ENCODE measurements at regions not wholly inside any gene's neighbourhood (a gene's known extent, or its start where the extent isn't known, plus 50 kb on each side); places are given as distances from the start of the nearest gene placed in this dataset.

GRCh38 chr15:70156671-70157271 lies 59.1 kb upstream of the TLE3 start:
- DNase-seq (ENCODE audit: extremely low spot score in 2 of 2), result no peak
- Histone ChIP-seq H3K4me3 (no peak overlapping the region), H3K27ac (no peak overlapping the region), H3K4me1 (peaks cover 26% of the 10 kb centered on the region), H3K9me3 (no peaks in the 10 kb centered on the region), H3K27me3 (no peaks in the 10 kb centered on the region), H3K36me3 (no peaks in the 10 kb centered on the region)
- intact Hi-C loops (cut with DNase I), result loop anchor here (5.0 kb wide), 2 partner anchors 34 to 359 kb away; no protein-coding TSS in a partner anchor
- TF ChIP-seq POLR2A (IDR thresholded peaks at IDR 0.05), result no peak
- TF ChIP-seq POLR2AphosphoS5 (IDR thresholded peaks at IDR 0.05; ENCODE audit: insufficient read depth in 1 of 2, low read depth in 1 of 2), result no peak
- no peak for TF ChIP-seq CTCF (IDR thresholded peaks at IDR 0.05)

GRCh38 chr15:70154718-70155347 lies 57.1 kb upstream of the TLE3 start:
- Histone ChIP-seq H3K27ac (no peak overlapping the region), H3K4me1 (peaks cover 26% of the 10 kb centered on the region)
- DNase-seq (ENCODE audit: extremely low spot score in 2 of 2), result no peak

GRCh38 chr15:70153921-70154717 lies 56.4 kb upstream of the TLE3 start:
- intact Hi-C loops (cut with DNase I), result no loop called here
- TF ChIP-seq CTCF (IDR thresholded peaks at IDR 0.05) (no peak), POLR2AphosphoS5 (IDR thresholded peaks at IDR 0.05; ENCODE audit: insufficient read depth in 1 of 2, low read depth in 1 of 2) (no peak), POLR2A (IDR thresholded peaks at IDR 0.05) (no peak)
- Histone ChIP-seq H3K9me3 (no peaks in the 10 kb centered on the region), H3K4me1 (peaks cover 26% of the 10 kb centered on the region), H3K27ac (no peak overlapping the region), H3K36me3 (no peaks in the 10 kb centered on the region), H3K4me3 (no peak overlapping the region), H3K27me3 (no peaks in the 10 kb centered on the region)
- no peak for DNase-seq (ENCODE audit: extremely low spot score in 2 of 2)

More at GRCh38 chr15:70154718-70155347, 57.1 kb upstream of the TLE3 start:
- TF ChIP-seq CTCF (IDR thresholded peaks at IDR 0.05) (no peak), POLR2AphosphoS5 (IDR thresholded peaks at IDR 0.05; ENCODE audit: insufficient read depth in 1 of 2, low read depth in 1 of 2) (no peak), POLR2A (IDR thresholded peaks at IDR 0.05) (no peak)
- Histone ChIP-seq H3K4me3 (no peak overlapping the region), H3K9me3 (no peaks in the 10 kb centered on the region), H3K36me3 (no peaks in the 10 kb centered on the region), H3K27me3 (no peaks in the 10 kb centered on the region)
- intact Hi-C loops (cut with DNase I), result loop anchor here (5.0 kb wide), 2 partner anchors 33 to 358 kb away; no protein-coding TSS in a partner anchor

- no peaks in the 10 kb centered on the region for H3K9me3 ChIP-seq
- TF ChIP-seq CTCF (IDR thresholded peaks at IDR 0.05), result no peak
- TF ChIP-seq POLR2A (IDR thresholded peaks at IDR 0.05), result no peak
- TF ChIP-seq POLR2AphosphoS5 (IDR thresholded peaks at IDR 0.05; ENCODE audit: insufficient read depth in 1 of 2, low read depth in 1 of 2), result no peak
- H3K27ac ChIP-seq, result no peak overlapping the region
- no peaks in the 10 kb centered on the region for H3K27me3 ChIP-seq
- peaks cover 26% of the 10 kb centered on the region for H3K4me1 ChIP-seq
- H3K4me3 ChIP-seq, result no peak overlapping the region
- no peak for DNase-seq (ENCODE audit: extremely low spot score in 2 of 2)
- H3K36me3 ChIP-seq, result no peaks in the 10 kb centered on the region
- intact Hi-C loops (cut with DNase I), result no loop called here
Observed at GRCh38 chr15:70152070-70152480, 54.4 kb upstream of the TLE3 start.
